ENCODE measurements at regions not wholly inside any gene's neighbourhood (a gene's known extent, or its start where the extent isn't known, plus 50 kb on each side); places are given as distances from the start of the nearest gene placed in this dataset.
"Not testable (repeated sequence)": the region's sequence is repeated elsewhere in the genome, so short reads cannot be mapped to it uniquely, and the experiment has no call there.

DNA sequence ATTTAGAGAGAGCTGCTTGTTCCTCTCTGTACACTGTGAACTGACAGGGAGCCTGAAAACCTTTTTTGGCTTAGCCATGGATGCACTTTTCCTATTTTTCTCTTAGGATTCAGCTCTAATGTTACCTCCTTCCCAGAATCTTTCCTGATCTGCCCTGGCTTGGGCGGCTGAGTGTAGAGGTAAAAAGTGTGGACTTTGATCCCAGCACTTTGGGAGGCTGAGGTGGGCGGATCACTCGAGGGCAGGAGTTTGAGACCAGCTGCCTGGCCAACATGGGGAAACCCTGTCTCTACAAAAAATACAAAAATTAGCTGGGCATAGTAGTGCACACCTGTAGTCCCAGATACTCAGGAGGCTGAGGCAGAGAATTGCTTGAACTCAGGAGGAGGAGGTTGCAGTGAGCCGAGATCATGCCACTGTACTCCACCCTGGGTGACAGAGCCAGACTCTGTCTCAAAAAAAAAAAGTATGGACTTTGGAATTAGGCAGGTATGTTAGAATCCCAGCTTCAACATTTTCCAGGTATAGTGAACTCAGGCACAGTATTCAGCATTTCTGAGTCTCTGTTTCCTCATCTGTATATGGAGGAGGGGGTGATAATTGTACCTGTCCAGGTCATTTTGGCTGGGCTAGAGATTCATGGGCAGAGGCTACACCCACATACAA, 212.5 kb upstream of the EEF2KMT start:
- no peak for DNase-seq

DNA sequence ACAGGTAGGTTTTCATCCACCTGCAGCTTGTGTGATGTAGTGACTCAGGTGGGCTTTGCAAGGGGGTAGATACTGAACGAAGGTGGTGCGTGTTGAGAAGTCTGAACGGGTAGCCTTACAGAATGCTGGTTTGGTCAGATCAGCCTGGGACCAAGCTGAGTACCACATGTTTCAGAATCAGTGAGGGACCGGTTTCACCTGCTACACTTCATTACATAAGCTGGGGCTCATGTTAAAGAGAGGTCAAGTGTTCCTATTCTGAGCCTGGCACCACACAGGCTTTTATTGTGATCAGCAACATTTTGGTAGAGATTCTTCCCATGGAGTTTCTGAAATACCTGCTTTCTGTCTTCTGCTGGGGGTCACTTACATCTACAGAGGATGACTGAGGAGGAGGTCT, 207.4 kb upstream of the EEF2KMT start:
- no peak for DNase-seq

DNA sequence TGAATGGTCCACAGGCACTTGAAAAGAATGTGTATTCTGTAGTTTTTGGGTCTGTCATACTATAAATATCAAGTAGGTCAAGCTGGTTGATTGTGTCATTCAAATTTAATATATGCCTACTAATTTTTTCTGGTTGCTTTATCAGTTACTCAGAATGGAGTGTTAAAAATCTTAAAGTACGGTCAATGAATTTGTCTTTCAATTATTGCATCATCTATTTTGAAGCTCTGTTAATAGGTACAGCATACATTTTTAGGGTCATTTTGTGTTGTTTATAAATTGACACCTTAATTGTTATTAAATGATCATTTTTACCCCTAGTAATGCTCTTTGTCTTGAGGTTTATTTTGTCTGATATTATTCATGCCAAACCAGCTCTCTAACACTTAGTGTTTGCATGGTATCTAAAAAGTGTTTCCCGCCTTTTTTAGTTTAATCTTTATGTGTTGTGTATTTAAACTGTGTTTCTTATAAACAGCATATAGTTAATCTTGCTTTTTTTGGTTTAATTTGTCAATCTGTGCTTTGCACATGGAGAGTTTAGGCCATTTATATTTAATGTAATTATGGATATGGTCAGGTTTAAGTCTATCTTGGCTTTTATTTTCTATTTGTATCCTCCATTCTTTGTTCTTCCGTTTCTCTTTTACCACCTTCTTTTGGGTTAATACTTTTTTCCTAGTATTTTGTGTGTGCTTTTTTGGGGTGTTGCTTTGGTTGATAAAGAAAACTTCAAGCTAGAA, 204.9 kb upstream of the EEF2KMT start:
- DNase-seq, result no peak

DNA sequence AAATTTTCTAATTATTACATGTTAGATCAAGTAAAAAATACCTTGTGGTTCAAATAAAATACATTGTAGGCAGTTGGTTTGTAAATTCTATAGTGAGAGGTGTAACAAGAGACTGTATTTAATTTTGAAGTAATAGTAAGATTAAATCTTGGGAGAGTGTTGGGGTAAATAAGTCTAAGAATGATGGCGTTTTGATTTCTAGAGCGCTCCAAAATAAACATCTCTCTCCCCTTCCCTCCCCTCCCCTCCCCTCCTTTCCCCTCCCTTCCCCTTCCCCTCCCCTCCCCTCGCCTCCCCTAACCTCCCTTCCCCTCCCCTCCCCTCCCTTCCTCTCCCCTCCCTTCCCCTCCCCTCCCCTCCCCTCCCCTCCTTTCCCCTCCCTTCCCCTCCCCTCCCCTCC, 200.6 kb upstream of the EEF2KMT start:
- no peak for DNase-seq

DNA sequence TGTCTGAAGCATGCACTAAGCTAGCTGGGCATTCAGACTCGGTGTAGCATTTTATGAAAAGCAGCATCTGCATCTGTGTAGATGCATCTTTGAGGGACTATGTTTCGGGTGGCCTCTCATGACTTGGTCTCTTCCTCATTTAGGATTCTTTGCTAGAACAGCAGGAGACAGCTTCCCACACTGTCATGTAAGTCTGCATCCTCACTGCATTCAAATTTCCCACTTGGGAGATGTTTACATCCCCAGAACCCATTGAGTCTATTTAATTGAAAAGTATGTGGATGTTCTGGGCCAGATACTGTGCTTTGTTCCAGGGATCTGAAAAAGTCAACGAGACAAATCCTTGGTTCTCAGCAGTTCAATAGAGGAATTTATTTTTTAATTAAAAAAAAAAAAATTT, 198.6 kb upstream of the EEF2KMT start:
- no peak for DNase-seq

DNA sequence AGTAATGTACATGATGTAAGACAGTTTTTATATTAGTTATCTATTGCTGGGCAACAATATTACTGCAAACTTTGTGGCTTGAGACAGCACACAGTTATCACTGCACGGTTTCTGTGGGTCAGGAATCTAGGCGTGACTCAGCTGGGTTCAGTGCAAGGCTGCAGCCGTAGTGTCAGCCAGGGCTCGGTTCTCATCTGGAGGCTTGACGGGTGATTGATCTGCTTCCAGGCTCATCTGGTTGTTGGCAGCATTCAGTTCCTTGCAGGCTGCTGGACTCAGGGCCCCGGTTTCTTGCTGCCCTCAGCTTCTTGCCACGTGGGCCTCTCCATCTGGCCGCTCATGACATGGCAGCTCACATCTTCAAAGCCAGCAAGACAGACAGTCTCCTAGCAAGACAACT, 197.7 kb upstream of the EEF2KMT start:
- not testable (repeated sequence) for DNase-seq

DNA sequence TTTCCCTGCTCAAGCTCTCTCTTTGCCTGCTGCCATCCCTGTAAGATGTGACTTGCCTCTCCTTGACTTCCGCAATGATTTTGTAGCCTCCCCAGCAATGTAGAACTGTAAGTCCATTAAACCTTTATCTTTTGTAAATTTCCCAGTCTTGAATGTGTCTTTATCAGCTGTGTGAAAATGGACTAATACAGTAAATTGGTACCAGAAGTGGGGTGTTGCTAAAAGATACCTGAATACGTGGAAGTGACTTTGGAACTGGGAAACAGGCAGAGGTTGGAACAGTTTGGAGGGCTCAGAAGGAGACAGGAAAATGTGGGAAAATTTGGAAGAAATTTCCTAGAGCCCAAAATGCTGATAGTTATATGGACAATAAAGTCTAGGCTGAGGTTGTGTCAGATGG, 184.6 kb upstream of the EEF2KMT start:
- not testable (repeated sequence) for DNase-seq

DNA sequence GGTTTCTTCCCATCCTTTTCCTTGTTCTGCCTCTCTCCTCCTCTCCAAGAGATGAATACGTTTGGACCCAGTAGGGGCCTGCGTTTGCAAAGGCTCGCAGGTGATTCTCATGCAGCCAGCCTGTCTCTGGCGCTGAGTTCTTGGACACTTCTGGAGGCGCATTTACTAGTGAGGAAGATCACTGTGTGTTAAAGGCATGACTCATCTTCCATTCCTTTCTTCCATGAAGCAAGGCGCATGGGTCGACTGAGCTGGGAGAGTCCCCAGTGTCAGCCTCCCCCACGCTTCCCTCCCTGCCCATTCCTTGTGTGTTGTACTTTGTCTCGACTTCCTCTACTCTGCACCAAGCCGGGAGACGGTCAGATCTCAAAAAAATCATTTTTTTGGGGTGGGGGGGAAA, 159.9 kb upstream of the EEF2KMT start:
- DNase-seq, result no peak

DNA sequence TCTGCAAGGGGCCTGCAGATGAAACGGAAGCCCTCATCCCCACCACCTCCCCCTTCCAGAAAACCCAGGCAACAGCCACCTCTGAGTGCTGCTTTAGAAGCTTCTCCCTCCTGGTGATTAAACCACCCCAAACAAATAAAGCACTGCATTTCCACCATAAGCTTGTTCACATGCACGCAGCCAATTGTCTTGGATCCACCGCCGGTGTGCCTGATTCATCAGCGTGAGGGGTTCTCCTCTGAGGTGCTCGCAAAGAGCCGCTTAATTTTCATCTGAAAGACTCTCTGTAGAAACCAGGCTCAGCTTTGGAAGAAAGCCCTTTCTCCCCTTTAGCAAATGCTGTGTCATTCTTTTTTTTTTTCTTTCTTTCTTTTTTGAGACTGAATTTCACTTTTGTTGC, 155.2 kb upstream of the EEF2KMT start:
- no peak for DNase-seq

DNA sequence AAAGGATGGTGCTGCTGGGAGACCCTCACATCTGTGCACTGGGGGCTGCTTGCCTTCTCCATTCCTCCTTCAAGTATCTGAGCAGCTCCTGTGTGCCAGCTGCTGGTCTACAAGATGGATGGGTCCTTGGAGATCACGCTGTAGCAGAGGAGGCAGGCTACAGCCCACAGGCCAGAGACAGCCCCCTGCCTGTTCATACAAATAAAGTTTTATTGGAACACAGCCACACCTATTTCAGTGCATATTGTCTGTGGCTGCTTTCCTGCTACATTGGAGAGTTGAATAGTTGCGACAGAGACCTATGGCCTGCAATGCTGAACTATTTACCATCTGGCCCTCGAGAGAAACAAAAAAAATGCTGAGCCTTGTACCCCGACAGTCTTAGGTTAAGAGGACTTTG, 149.8 kb upstream of the EEF2KMT start:
- not testable (repeated sequence) for DNase-seq

DNA sequence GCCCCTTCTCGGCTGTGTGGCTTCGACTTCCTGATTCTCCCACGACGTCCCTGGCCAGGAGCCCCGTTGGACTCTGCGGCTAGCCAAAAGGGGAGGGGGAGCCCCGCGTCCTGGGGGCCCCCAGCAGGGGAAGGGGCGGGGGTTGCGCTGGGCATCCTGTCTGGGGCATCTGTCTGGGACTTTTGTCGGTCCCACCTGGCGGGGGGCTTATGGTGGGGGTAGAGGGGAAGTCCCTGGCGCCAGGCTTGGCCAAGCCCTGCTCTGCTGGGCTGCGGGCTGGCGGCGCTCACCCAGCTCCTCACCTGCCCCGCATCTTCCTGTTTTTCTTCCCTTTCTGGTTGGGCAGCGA, 142.7 kb upstream of the EEF2KMT start:
- DNase-seq, result not testable (repeated sequence)

DNA sequence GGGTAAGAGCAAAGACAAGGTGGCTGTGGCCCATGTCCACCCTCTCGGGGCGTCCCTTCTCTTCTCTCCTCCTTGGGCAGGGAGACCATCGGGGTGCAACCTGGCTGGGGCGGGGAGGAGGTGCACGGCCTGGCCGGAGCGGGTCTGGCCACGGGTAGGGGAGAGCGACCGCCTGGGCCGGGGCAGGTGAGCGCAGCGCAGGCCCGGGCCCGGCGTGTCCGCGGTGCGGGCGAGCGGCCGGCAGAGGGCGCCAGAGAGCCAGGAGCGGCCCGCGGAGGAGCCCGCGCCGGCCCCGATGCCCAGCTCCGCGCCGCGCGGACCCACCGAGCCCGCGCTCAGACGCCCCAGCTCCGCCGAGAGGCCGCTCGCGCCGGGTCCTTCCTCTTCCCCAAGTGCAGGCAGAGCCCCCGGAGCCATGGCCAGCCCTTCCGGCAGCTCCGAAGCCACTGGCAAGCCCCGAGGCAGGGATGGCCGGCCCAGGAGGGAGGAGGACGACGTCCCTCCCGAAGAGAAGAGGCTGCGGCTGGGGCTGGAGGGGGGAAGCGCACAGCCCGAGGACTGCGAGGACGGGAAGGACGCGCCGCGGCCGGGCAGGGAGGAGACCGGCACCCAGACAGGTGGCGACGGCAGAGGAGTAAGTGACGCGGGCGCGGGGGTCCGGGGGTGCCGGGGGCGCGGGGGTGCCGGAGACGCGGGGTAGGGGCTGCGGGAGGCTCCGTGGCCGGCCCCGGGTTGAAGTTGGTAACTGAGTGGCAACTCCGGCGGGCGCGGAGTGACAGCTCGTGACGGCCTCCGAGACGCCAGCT, 142.1 kb upstream of the EEF2KMT start:
- not testable (repeated sequence) for DNase-seq

DNA sequence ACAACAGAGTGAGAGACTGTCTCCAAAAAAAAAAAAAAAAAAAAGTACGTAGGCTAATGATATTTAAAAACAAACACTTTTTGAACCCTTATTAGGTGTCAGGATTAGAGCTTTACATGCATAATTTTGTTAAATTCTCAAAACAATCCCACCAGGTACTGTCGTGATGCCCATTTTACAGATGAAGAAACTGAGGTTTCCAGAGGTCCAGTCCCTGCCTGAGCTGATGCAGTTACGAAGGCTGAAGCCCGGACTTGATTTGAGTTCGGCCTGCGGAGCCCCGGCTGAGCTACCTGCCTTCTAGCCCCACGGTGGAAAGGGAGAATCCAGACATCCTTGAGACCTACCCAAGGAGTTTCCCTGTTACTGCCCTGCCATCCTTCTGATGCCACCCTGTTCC, 137.5 kb upstream of the EEF2KMT start:
- no peak for DNase-seq

DNA sequence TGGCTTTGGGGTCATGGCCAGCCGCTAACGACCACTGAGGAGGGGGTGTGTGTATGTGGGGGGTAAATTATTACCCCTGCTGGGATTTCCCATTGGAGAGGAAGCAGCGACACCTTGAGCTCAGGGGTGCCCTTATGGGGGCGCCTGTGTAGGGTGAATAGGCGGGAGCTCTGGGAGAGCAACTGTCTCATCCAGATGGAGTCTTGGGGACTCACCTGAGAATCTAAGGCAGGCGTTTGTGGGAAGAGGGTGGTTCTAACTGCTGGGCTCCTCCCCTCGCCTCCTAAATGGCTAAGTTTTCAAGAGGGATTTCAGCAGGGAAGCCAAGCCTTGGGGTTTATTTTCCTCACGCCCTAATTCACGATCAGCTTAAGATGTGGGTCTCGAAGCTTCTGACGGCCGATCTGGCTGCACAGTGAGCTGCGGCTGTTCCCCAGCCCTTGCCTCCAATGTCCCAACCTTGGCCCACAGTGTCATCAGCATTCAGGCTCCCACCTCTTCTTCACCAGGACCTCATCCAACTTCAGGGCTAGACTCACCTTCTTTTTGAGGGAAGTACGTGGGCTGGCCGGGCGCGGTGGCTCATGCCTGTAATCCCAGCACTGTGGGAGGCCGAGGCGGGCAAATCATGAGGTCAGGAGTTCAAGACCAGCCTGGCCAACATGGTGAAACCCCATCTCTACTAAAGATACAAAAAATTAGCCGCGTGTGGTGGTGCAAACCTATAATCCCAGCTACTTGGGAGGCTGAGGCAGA, 136.9 kb upstream of the EEF2KMT start:
- DNase-seq, result no peak

DNA sequence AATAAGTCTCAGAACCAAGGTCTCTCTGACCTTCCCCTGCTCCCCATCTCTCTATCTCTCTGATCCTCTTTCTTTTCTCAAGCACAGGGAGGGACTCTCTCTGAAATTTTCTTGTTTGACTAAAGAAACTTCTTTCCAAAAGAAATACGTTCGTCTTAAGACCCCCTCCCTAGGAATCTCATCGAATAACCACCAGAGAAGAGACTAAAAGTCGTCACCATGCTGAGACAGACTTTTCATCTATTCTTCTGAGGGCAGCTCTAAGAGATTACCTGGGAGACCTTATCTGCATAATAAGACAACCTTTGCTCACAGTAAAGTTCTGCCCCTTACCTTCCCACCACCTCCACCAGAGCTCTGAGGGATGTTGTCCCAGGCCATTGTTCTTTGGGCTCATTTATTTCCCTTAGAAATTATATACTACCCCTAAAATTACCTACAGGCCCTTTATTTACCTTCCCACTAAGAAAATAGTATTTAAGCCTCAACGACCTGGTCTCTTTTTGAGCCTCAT, 133.7 kb upstream of the EEF2KMT start:
- no peak for DNase-seq

DNA sequence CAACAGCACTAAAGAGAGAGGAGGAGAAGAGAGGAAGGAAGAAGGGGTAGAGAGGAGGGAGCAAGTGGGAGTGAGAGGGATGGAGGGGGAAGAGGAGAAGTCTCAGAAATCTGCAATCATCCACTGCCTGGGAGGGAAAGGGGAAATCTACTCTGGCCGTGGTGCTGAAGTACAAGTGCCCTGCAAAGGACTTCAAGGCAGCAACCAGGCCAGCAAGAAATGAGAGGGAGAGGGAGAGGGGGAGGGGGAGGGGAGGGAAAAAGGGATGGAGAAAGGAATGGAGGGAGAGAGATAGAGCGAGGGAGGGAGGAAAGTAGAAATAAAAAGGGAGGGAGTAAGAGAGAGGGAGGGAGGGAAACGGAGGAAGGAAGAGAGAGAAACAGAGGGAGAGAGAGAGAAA, 130.8 kb upstream of the EEF2KMT start:
- no peak for DNase-seq

DNA sequence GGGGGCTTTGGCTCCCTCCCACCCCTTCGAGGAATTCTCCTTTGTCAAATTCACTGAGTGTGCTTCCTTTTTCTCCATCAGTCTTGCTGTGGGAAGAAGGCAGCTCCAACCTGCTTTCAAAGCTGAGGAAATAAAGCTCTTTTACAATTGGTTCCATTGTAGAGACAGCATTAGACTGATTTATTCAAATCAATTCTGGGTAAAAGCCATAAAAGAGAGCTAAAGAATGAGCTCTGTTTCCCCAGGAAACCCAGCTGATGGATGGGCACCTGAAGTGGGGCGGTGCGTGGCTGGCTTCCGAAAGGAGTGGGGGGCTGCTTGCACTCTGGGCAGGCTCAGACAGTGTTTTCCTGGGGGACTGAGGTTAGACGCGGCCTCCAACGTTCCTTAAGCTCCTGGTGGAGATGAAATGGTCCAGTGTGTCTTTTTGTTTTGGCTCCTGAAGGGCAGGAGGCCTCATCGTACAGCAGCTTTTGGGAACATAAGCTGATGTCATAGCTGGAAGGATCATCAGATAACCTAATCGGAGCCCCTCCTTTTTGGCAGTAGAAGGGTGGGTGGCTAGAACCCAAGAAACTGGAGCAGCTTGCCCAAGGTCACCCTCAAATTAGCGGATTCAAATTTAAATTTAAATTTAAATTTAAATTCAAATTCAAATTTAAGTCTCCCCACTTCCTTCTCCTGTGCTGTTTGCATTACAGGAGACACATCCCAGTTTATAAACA, 128.5 kb upstream of the EEF2KMT start:
- DNase-seq, result no peak

DNA sequence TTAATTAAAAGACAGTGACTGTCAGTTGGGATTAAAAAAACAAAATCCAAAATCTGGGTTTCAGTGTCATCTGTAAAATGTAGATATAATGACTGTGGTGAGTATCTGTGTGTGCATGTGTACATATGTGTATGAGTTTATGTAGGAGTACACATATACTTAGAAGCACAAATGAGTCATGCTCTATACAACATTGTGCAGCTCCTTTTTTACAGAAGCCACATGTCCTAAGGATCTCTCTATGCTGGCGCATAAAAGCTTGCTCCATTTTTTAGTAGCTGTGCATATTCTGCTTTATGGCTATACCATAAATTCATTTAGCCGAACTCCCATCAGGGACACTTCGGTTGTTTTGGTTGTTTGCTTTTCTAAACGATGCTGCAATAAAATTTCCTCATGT, 125.2 kb upstream of the EEF2KMT start:
- DNase-seq, result no peak

DNA sequence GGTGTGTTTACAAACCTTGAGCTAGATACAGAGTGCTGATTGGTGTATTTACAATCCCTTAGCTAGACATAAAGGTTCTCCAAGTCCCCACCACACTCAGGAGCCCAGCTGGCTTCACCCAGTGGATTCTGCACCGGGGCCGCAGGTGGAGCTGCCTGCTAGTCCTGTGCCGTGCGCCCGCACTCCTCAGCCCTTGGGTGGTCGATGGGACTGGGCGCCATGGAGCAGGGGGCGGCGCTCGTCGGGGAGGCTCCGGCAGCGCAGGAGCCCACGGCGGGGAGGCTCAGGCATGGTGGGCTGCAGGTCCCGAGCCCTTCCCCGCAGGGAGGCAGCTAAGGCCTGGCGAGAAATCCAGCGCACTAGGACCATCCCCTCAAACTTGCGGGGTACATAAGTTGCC, 124.2 kb upstream of the EEF2KMT start:
- DNase-seq, result not testable (repeated sequence)

DNA sequence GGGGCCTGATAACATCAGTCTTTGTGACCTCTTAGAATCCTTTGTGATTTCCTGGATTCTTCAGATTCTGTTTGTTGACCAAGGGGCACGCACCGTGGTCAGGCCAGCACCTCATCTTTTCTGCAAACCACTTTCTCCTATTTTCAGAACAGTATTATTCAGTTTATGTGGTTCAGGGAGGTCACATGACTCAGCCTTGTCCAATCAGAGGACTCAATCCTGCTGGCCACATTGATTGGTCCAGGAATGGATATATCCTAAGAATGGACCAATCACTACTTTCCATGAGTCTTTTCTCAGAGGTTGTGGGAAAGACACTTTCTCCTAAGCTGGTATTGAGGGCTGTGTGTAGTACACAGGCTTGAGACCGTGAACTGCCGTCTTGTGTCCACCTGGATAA, 123.1 kb upstream of the EEF2KMT start:
- no peak for DNase-seq

DNA sequence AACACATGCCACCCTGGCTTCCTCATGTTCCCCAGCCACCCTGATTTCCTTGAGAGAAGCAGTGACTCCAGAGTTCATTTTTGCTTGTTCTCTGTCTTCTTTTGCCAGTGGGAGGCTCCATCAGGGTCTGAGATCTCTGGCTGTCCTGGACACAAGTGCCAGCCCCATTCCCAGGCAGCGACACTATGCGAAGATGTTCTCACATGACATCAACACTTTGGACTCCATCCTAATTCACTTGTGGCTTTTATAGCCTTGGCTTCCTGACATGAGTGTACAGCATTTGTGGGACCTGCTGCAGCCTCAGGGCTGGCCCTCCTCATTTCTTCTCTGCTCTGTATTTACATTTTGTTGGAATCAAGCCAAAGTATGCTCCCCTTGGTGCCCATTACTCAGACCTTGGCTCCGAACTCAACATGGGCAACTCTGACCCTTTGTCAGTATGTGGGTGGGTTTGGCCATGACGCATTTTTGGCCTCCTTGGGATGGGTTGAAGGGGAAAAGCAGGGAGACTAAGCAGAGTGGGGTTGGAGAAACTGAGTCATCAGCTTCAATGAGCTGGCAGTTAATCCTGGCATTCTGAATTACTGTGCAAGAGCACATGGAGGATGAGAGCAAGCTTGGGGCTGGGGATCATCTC, 119.0 kb upstream of the EEF2KMT start:
- DNase-seq, result no peak

DNA sequence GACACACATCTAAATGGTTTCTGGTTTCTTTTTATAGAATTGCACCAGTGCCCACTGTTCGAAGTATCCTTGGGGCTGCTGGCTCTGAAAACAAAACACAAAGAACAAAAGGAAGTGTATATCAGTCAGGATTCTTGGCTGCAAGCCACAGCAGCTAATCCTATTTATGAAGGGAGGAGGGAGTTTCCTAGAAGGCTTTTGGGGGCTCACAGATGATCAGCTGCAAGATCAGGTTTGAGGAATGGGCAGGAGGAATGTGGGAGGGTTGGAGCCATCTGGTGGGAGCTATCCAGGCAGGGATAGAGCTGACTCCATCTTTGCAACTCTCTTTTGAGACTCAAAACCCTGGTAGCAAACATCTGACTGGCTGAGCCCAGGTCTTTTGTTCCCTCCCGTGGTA, 118.3 kb upstream of the EEF2KMT start:
- DNase-seq, result no peak
